Keratinocyte (primary cell): ENCODE measurements at regions not wholly inside any gene's neighbourhood (a gene's known extent, or its start where the extent isn't known, plus 50 kb on each side); places are given as distances from the start of the nearest gene placed in this dataset.

ENCODE experiments used
- DNase-seq: peaks from one replicate; pipeline ENCODE4 v3.0.0-alpha.2; 2011; ENCODE audit warnings: low read depth, missing footprints, low spot score
- FAIRE-seq: peaks from 2 replicates; lab custom pipeline; 2011; peaks lifted over from hg19 to GRCh38; lab: Jason Lieb, UNC
- H2AFZ ChIP-seq: 2 replicates; pipeline ENCODE4 v1.6.0; 2012; ENCODE audit warnings: low read length, control low read depth, inconsistent platforms; ENCODE audit not compliant: control insufficient read depth
- H3K27ac ChIP-seq: 2 replicates; pipeline ENCODE4 v1.5.1; 2011; ENCODE audit warnings: low read length; ENCODE audit not compliant: control insufficient read depth, insufficient read depth
- H3K27me3 ChIP-seq: 3 replicates; pipeline ENCODE4 v1.6.0; 2011; ENCODE audit warnings: low read length; ENCODE audit not compliant: control insufficient read depth, insufficient read depth; ENCODE audit errors: extremely low read depth
- H3K36me3 ChIP-seq, 2 experiments: 2 replicates in 1 of 2; 3 replicates in 1 of 2; pipeline ENCODE4 v1.5.1; 2011; ENCODE audit warnings: low read length in 2 of 2, mild to moderate bottlenecking in 1 of 2; ENCODE audit not compliant: control insufficient read depth in 2 of 2, insufficient read depth in 2 of 2; ENCODE audit errors: extremely low read depth in 1 of 2
- H3K4me1 ChIP-seq: 3 replicates; pipeline ENCODE4 v1.5.1; 2011; ENCODE audit warnings: low read length; ENCODE audit not compliant: control insufficient read depth, insufficient read depth; ENCODE audit errors: extremely low read depth
- H3K4me2 ChIP-seq: 3 replicates; pipeline ENCODE4 v1.6.0; 2011; ENCODE audit warnings: low read depth, low read length; ENCODE audit not compliant: control insufficient read depth, insufficient read depth; ENCODE audit errors: extremely low read depth
- H3K4me3 ChIP-seq, 3 experiments: fragments of 200-600 bp in 1 of 3; sonication (generic) in 1 of 3; 2 replicates in 2 of 3; 3 replicates in 1 of 3; pipeline ENCODE4 v1.5.1; 2011 to 2016; ENCODE audit warnings: low read length in 3 of 3, mild to moderate bottlenecking in 3 of 3, control low read depth in 2 of 3, inconsistent platforms in 1 of 3, low read depth in 1 of 3, mixed read lengths in 1 of 3, mixed run types in 1 of 3, moderate library complexity in 1 of 3; ENCODE audit not compliant: control insufficient read depth in 2 of 3, insufficient read depth in 2 of 3; ENCODE audit errors: extremely low read depth in 1 of 3
- H3K79me2 ChIP-seq: 2 replicates; pipeline ENCODE4 v1.6.0; 2012; ENCODE audit warnings: low read length; ENCODE audit not compliant: control insufficient read depth, insufficient read depth
- H3K9ac ChIP-seq: 3 replicates; pipeline ENCODE4 v1.6.0; 2011; ENCODE audit warnings: low read length; ENCODE audit not compliant: control insufficient read depth, insufficient read depth; ENCODE audit errors: extremely low read depth
- H3K9me1 ChIP-seq: 3 replicates; pipeline ENCODE4 v1.6.0; 2011; ENCODE audit warnings: low read length; ENCODE audit not compliant: control insufficient read depth, insufficient read depth; ENCODE audit errors: extremely low read depth
- H3K9me3 ChIP-seq: 2 replicates; pipeline ENCODE4 v1.5.1; 2012; ENCODE audit warnings: low read depth, low read length; ENCODE audit not compliant: control insufficient read depth
- H4K20me1 ChIP-seq: 3 replicates; pipeline ENCODE4 v1.6.0; 2011; ENCODE audit warnings: low read length; ENCODE audit not compliant: control insufficient read depth, insufficient read depth; ENCODE audit errors: extremely low read depth
- CTCF ChIP-seq, 3 experiments: IDR thresholded peaks in 1 of 3; conservative IDR thresholded peaks in 1 of 3; optimal IDR thresholded peaks in 1 of 3; 2 replicates in 2 of 3; 3 replicates in 1 of 3; pipeline versions ENCODE3 to v1.5.1; 2011; ENCODE audit warnings: low read length in 3 of 3, mild to moderate bottlenecking in 3 of 3, moderate library complexity in 2 of 3, control low read depth in 1 of 3, inconsistent platforms in 1 of 3; ENCODE audit not compliant: insufficient read depth in 2 of 3; ENCODE audit errors: extremely low read depth in 1 of 3
- EZH2 ChIP-seq: IDR thresholded peaks from one replicate; pipeline ENCODE4 v1.6.1; 2012; ENCODE audit warnings: inconsistent platforms, mild to moderate bottlenecking, low read length, moderate library complexity
- dilution Hi-C: fragments of 300-500 bp; cut with MboI; formaldehyde crosslinking; loops from one replicate; pipeline ENCODE4 v1.7.0; 2020; ENCODE audit warnings: low sequenced_read_pairs; ENCODE audit not compliant: extremely low pct_ligation_motif_present

- peaks cover 8% of the 10 kb centered on the region for H3K4me1 ChIP-seq
- no peaks in the 10 kb centered on the region for H3K79me2 ChIP-seq
- FAIRE-seq (no peak), DNase-seq (no peak)
- dilution Hi-C loops: no loop called here
- TF ChIP-seq EZH2: no peak
- TF ChIP-seq CTCF (optimal IDR thresholded peaks at IDR 0.05 in 1 of 3, IDR thresholded peaks at IDR 0.05 in 1 of 3, conservative IDR thresholded peaks at IDR 0.05 in 1 of 3; ENCODE audit: extremely low read depth in 1 of 3, insufficient read depth in 2 of 3, low read length in 3 of 3): no peak
- no peaks in the 10 kb centered on the region for H4K20me1 ChIP-seq
- H3K9ac ChIP-seq: no peak overlapping the region
- H3K27me3 ChIP-seq: no peaks in the 10 kb centered on the region
- H3K4me3 ChIP-seq: no peak overlapping the region
- H3K9me3 ChIP-seq: no peaks in the 10 kb centered on the region
- H3K27ac ChIP-seq: no peak overlapping the region
- H2AFZ ChIP-seq: no peak overlapping the region
- no peak overlapping the region for H3K4me2 ChIP-seq
- peaks cover 4% of the 10 kb centered on the region for H3K9me1 ChIP-seq
- H3K36me3 ChIP-seq: no peaks in the 10 kb centered on the region
These were observed 96.9 kb upstream of the TARDBP start for GRCh38 chr1:10915594-10915993.

- H3K27me3 ChIP-seq: no peaks in the 10 kb centered on the region
- dilution Hi-C loops: no loop called here
These were observed 96.1 kb upstream of the TARDBP start for GRCh38 chr1:10916311-10916710.

More at GRCh38 chr1:10916311-10916710, 96.1 kb upstream of the TARDBP start:
- H3K36me3 ChIP-seq: no peaks in the 10 kb centered on the region
- peaks cover 4% of the 10 kb centered on the region for H3K9me1 ChIP-seq
- H3K27ac ChIP-seq: no peak overlapping the region
- no peak overlapping the region for H3K4me3 ChIP-seq
- H3K9ac ChIP-seq: no peak overlapping the region
- no peaks in the 10 kb centered on the region for H4K20me1 ChIP-seq
- no peaks in the 10 kb centered on the region for H3K9me3 ChIP-seq
- no peak for TF ChIP-seq CTCF (optimal IDR thresholded peaks at IDR 0.05 in 1 of 3, IDR thresholded peaks at IDR 0.05 in 1 of 3, conservative IDR thresholded peaks at IDR 0.05 in 1 of 3; ENCODE audit: extremely low read depth in 1 of 3, insufficient read depth in 2 of 3, low read length in 3 of 3)
- TF ChIP-seq EZH2: no peak
- no peak overlapping the region for H3K4me2 ChIP-seq
- H3K4me1 ChIP-seq: peaks cover 8% of the 10 kb centered on the region
- H2AFZ ChIP-seq: no peak overlapping the region
- H3K79me2 ChIP-seq: no peaks in the 10 kb centered on the region
- DNase-seq: no peak
- no peak for FAIRE-seq
